Endothelial cell of umbilical vein (primary cell): ENCODE measurements at regions not wholly inside any gene's neighbourhood (a gene's known extent, or its start where the extent isn't known, plus 50 kb on each side); places are given as distances from the start of the nearest gene placed in this dataset.

Experiments used
- EZH2 ChIP-seq: IDR thresholded peaks from 2 replicates; pipeline ENCODE4 v1.6.1; 2012; ENCODE audit warnings: borderline replicate concordance, low read depth, mild to moderate bottlenecking, moderate library complexity, low read length, inconsistent platforms; ENCODE audit not compliant: severe bottlenecking
- FOS ChIP-seq: IDR thresholded peaks from 2 replicates; pipeline ENCODE4 v1.6.1; 2011; ENCODE audit warnings: mild to moderate bottlenecking, low read length, moderate library complexity, borderline replicate concordance; ENCODE audit not compliant: insufficient read depth
- GATA2 ChIP-seq: IDR thresholded peaks from 2 replicates; pipeline ENCODE4 v1.7.0; 2011; ENCODE audit warnings: low read depth, mild to moderate bottlenecking, moderate library complexity, mixed read lengths, low read length; ENCODE audit not compliant: insufficient read length, insufficient read depth
- JUN ChIP-seq: IDR thresholded peaks from 2 replicates; pipeline ENCODE4 v1.6.1; 2011; ENCODE audit warnings: borderline replicate concordance, low read depth; ENCODE audit not compliant: insufficient read length, insufficient read depth
- MYC ChIP-seq: IDR thresholded peaks from one replicate; pipeline ENCODE4 v1.6.1; 2011; ENCODE audit warnings: mild to moderate bottlenecking, low read depth, low read length
- POLR2A ChIP-seq: IDR thresholded peaks from 2 replicates; pipeline ENCODE4 v1.6.1; 2012; ENCODE audit warnings: low read depth, mild to moderate bottlenecking, control low read depth, low read length
- POLR2AphosphoS5 ChIP-seq: IDR thresholded peaks from 2 replicates; pipeline ENCODE4 v1.6.1; 2012; ENCODE audit warnings: low read depth, mild to moderate bottlenecking, control low read depth, low read length, moderate library complexity; ENCODE audit not compliant: insufficient read depth
- TF ChIP-seq, protein P1 (sequence below), 2 donors: IDR thresholded peaks; 1 replicate in 1 of 2; 2 replicates in 1 of 2; pipeline ENCODE4 v1.5.1; 2011; ENCODE audit warnings: low read length in 2 of 2, mild to moderate bottlenecking in 2 of 2, moderate library complexity in 2 of 2, control low read depth in 1 of 2, inconsistent platforms in 1 of 2, low read depth in 1 of 2; ENCODE audit not compliant: insufficient read depth in 1 of 2; ENCODE audit errors: extremely low read depth in 1 of 2
- TF ChIP-seq, protein P2 (sequence below): IDR thresholded peaks from 2 replicates; pipeline ENCODE4 v1.6.1; 2011; ENCODE audit not compliant: insufficient read depth, insufficient read length

DNA sequence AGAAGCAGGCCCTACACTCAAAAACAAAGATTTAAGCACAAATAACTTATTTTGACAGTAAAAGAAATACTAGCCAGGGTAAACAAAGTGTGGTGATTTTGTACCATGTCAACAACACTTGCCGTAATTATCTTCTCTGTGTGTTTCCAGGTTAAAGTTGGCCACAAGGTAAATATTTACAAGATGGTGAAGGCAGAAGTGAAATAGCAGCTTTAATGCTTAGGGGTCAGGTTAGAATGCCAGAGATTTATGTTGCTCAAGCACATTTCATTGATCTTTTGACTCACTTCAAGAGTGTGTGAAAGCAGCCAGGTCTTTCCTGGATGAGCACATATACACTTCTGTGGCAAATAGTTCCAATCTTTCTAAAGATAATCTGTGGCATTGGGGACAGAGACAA lies 270.2 kb upstream of the LUZP2 start:
- TF ChIP-seq, protein P1, sequence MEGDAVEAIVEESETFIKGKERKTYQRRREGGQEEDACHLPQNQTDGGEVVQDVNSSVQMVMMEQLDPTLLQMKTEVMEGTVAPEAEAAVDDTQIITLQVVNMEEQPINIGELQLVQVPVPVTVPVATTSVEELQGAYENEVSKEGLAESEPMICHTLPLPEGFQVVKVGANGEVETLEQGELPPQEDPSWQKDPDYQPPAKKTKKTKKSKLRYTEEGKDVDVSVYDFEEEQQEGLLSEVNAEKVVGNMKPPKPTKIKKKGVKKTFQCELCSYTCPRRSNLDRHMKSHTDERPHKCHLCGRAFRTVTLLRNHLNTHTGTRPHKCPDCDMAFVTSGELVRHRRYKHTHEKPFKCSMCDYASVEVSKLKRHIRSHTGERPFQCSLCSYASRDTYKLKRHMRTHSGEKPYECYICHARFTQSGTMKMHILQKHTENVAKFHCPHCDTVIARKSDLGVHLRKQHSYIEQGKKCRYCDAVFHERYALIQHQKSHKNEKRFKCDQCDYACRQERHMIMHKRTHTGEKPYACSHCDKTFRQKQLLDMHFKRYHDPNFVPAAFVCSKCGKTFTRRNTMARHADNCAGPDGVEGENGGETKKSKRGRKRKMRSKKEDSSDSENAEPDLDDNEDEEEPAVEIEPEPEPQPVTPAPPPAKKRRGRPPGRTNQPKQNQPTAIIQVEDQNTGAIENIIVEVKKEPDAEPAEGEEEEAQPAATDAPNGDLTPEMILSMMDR (IDR thresholded peaks at IDR 0.05; ENCODE audit: extremely low read depth in 1 of 2, insufficient read depth in 1 of 2, low read depth in 1 of 2, low read length in 2 of 2), result no peak
- no peak for TF ChIP-seq EZH2
- TF ChIP-seq POLR2AphosphoS5, result no peak
- no peak for TF ChIP-seq FOS
- TF ChIP-seq POLR2A, result no peak
- TF ChIP-seq, protein P2, sequence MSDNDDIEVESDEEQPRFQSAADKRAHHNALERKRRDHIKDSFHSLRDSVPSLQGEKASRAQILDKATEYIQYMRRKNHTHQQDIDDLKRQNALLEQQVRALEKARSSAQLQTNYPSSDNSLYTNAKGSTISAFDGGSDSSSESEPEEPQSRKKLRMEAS, result no peak
- no peak for TF ChIP-seq MYC
- TF ChIP-seq JUN, result no peak
- TF ChIP-seq GATA2, result no peak
